ENCODE measurements at regions not wholly inside any gene's neighbourhood (a gene's known extent, or its start where the extent isn't known, plus 50 kb on each side); places are given as distances from the start of the nearest gene placed in this dataset.

DNA sequence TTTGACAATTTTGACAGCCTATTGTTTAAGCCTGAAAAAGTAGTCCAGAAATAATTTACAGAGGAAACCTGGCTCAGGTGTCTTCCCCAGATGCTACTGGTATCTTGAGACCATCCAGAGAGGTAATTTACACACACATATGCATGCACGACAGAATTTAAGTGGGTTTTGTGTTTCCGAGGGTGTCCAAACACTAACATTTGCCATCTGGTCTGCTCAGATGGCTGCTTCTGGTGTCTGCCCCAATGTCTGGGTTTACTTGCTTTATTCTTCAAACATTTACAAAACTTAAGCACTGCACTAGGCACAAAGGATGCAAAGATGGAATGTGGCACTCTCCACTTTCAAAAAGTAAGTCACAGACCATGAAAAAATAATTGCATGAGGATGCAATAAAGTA, 226.6 kb upstream of the EGLN3 start:
- Histone ChIP-seq H3K9ac (ENCODE audit: low read depth in 1 of 3, low read length in 3 of 3) (no peak overlapping the region), H3K27ac (ENCODE audit: low read depth, low read length) (no peak overlapping the region), H3K4me1 (ENCODE audit: control insufficient read depth in 3 of 3, insufficient read depth in 3 of 3, low read length in 3 of 3) (peaks cover 20 to 28% (median 25%) of the 10 kb centered on the region in 3 donors), H3K4me3 (ENCODE audit: low read length in 3 of 3) (no peak overlapping the region), H3K36me3 (ENCODE audit: control insufficient read depth in 3 of 3, insufficient read depth in 3 of 3, low read length in 3 of 3) (no peaks in the 10 kb centered on the region), H3K27me3 (ENCODE audit: control insufficient read depth in 3 of 3, insufficient read depth in 3 of 3, low read length in 3 of 3) (no peaks in the 10 kb centered on the region), H3K9me3 (ENCODE audit: control insufficient read depth in 3 of 3, low read length in 3 of 3) (no peaks in the 10 kb centered on the region)

DNA sequence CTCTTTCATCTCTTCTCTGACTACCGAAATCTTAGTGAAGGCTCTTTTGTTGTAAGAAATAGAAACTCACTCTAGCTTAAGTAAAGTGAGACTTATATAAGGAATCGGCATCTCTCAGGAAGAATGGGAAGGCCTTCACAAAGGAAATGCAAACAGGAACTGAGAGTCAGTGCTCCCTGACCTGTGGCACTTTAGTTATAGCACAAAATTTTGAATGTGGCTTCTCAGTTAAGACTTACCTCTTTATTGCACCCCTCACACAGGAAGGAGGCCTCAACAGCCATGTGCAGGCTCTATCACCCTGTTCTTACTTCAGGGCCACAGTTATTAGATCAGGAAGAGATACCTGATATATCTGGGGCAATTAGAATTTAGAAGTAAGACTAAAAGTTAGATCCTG, 224.7 kb upstream of the EGLN3 start:
- H3K9ac ChIP-seq (ENCODE audit: low read depth in 1 of 3, low read length in 3 of 3): no peak overlapping the region
- H3K27me3 ChIP-seq (ENCODE audit: control insufficient read depth in 3 of 3, insufficient read depth in 3 of 3, low read length in 3 of 3): no peaks in the 10 kb centered on the region

DNA sequence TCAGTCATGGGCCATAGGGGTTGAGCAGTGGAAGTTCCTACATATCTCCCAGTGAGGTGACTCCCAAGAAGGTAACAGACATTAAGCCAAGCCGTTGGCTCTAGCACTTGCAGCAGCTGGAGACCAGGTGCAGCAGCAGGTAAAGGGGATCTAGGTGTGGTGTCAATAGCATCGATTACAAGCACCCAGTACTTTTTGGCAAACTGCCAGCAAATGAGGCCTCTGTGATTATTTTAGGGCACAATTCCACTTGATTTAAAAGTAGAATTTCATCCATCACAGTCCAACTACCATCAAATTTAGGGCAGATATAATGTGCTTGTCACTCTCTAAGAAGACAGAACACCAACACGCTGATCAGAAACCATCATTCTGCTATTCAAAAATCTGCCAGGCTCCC, 224.1 kb upstream of the EGLN3 start:
- Histone ChIP-seq H3K4me1 (ENCODE audit: control insufficient read depth in 3 of 3, insufficient read depth in 3 of 3, low read length in 3 of 3) (peaks cover 15 to 32% (median 19%) of the 10 kb centered on the region in 3 donors), H3K9me3 (ENCODE audit: control insufficient read depth in 3 of 3, low read length in 3 of 3) (no peaks in the 10 kb centered on the region), H3K27me3 (ENCODE audit: control insufficient read depth in 3 of 3, insufficient read depth in 3 of 3, low read length in 3 of 3) (no peaks in the 10 kb centered on the region), H3K4me3 (ENCODE audit: low read length in 3 of 3) (no peak overlapping the region), H3K27ac (ENCODE audit: low read depth, low read length) (no peak overlapping the region), H3K9ac (ENCODE audit: low read depth in 1 of 3, low read length in 3 of 3) (no peak overlapping the region), H3K36me3 (ENCODE audit: control insufficient read depth in 3 of 3, insufficient read depth in 3 of 3, low read length in 3 of 3) (no peaks in the 10 kb centered on the region)

More for the DNA sequence above, 224.7 kb upstream of the EGLN3 start:
- no peak overlapping the region for H3K27ac ChIP-seq (ENCODE audit: low read depth, low read length)
- H3K9me3 ChIP-seq (ENCODE audit: control insufficient read depth in 3 of 3, low read length in 3 of 3): no peaks in the 10 kb centered on the region
- H3K36me3 ChIP-seq (ENCODE audit: control insufficient read depth in 3 of 3, insufficient read depth in 3 of 3, low read length in 3 of 3): no peaks in the 10 kb centered on the region
- H3K4me3 ChIP-seq (ENCODE audit: low read length in 3 of 3): no peak overlapping the region
- H3K4me1 ChIP-seq (ENCODE audit: control insufficient read depth in 3 of 3, insufficient read depth in 3 of 3, low read length in 3 of 3): peaks cover 15 to 32% (median 19%) of the 10 kb centered on the region in 3 donors

DNA sequence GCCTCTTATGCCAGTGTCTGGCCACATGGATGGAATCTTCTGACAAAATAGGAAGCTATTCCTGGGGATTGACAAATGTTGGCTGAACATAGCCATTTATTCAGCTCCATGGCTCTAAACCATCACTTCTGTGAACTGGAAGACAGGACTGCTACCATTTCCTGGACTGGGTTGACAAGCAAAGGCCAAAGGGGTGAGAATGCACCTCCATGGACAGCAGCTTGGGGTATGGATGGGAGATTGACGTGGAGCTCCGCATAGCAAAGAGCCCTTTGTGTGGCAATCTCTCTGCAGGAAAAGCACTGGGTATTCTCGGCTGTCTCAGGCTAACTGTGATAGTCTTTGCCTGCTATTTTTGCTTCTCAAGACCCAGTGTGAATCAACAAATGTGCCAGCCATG, 223.0 kb upstream of the EGLN3 start:
- Histone ChIP-seq H3K27me3 (ENCODE audit: control insufficient read depth in 3 of 3, insufficient read depth in 3 of 3, low read length in 3 of 3) (no peaks in the 10 kb centered on the region), H3K27ac (ENCODE audit: low read depth, low read length) (peak overlapping the region; percentile 61), H3K36me3 (ENCODE audit: control insufficient read depth in 3 of 3, insufficient read depth in 3 of 3, low read length in 3 of 3) (no peaks in the 10 kb centered on the region), H3K9ac (ENCODE audit: low read depth in 1 of 3, low read length in 3 of 3) (no peak overlapping the region), H3K4me3 (ENCODE audit: low read length in 3 of 3) (no peak overlapping the region), H3K4me1 (ENCODE audit: control insufficient read depth in 3 of 3, insufficient read depth in 3 of 3, low read length in 3 of 3) (peaks cover 15 to 32% (median 19%) of the 10 kb centered on the region in 3 donors), H3K9me3 (ENCODE audit: control insufficient read depth in 3 of 3, low read length in 3 of 3) (no peaks in the 10 kb centered on the region)

DNA sequence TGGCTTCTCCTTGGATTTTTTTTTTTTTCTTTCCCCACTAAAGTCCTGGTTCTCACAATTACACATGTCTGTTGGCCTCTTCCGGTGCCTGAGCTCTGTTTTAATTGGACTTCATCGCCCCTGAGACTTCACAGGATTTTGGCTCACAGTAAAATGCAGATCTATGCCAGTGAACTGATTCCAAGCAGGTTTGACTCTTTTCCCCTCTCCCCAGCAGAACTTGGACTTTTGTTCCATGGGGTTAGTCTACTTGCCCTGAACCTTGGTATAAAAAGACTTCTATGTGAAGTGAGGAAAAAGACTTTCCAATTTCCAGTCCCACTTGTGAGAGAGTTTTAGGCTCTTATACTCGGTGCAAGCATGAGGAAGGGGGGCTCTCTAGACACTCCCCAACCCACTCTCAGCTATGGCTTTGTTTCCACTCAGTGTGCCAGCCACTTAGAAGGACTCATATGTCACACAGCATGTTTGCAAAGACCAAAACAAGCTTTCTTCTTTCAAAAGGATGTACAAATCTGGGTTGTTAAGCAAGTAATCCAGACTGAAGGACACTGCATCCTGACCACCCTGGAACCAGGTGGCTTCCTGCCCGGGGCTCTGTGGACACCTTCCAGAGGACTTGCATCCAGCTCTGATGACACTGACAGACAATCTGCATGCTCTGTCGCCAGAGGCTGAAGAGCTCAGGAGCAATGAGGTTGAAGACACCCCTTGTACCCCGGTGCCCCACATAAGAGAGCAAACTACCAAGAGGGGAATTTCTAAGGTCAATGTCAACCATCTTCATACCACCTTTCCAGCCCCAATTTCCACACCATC, 221.9 kb upstream of the EGLN3 start:
- no peaks in the 10 kb centered on the region for H3K36me3 ChIP-seq (ENCODE audit: control insufficient read depth in 3 of 3, insufficient read depth in 3 of 3, low read length in 3 of 3)
- peak overlapping the region; percentile 61 for H3K27ac ChIP-seq (ENCODE audit: low read depth, low read length)
- H3K9ac ChIP-seq (ENCODE audit: low read depth in 1 of 3, low read length in 3 of 3): no peak overlapping the region
- no peaks in the 10 kb centered on the region for H3K27me3 ChIP-seq (ENCODE audit: control insufficient read depth in 3 of 3, insufficient read depth in 3 of 3, low read length in 3 of 3)
- peak overlapping the region in 1 of 3 donors; percentile 23 for H3K4me3 ChIP-seq (ENCODE audit: low read length in 3 of 3)
- H3K4me1 ChIP-seq (ENCODE audit: control insufficient read depth in 3 of 3, insufficient read depth in 3 of 3, low read length in 3 of 3): peaks cover 15 to 32% (median 19%) of the 10 kb centered on the region in 3 donors
- H3K9me3 ChIP-seq (ENCODE audit: control insufficient read depth in 3 of 3, low read length in 3 of 3): no peaks in the 10 kb centered on the region

DNA sequence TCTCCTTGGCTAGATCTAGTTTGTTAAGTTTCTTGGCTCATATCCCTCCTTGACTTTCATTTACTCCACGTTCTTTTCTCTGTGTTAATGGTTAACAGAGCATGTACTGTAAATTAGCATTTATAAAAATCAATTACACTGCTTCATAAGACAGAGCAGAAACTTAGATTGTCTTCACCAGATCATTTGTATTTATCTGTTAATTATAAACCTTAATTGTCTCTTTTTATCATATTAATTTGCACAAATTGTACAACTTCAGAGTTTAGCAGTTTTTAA, 221.2 kb upstream of the EGLN3 start:
- no peak overlapping the region for H3K27ac ChIP-seq (ENCODE audit: low read depth, low read length)
- no peak overlapping the region for H3K9ac ChIP-seq (ENCODE audit: low read depth in 1 of 3, low read length in 3 of 3)
- H3K36me3 ChIP-seq (ENCODE audit: control insufficient read depth in 3 of 3, insufficient read depth in 3 of 3, low read length in 3 of 3): no peaks in the 10 kb centered on the region
- H3K9me3 ChIP-seq (ENCODE audit: control insufficient read depth in 3 of 3, low read length in 3 of 3): no peaks in the 10 kb centered on the region
- no peaks in the 10 kb centered on the region for H3K27me3 ChIP-seq (ENCODE audit: control insufficient read depth in 3 of 3, insufficient read depth in 3 of 3, low read length in 3 of 3)
- H3K4me1 ChIP-seq (ENCODE audit: control insufficient read depth in 3 of 3, insufficient read depth in 3 of 3, low read length in 3 of 3): peaks cover 15 to 32% (median 19%) of the 10 kb centered on the region in 3 donors
- H3K4me3 ChIP-seq (ENCODE audit: low read length in 3 of 3): no peak overlapping the region

DNA sequence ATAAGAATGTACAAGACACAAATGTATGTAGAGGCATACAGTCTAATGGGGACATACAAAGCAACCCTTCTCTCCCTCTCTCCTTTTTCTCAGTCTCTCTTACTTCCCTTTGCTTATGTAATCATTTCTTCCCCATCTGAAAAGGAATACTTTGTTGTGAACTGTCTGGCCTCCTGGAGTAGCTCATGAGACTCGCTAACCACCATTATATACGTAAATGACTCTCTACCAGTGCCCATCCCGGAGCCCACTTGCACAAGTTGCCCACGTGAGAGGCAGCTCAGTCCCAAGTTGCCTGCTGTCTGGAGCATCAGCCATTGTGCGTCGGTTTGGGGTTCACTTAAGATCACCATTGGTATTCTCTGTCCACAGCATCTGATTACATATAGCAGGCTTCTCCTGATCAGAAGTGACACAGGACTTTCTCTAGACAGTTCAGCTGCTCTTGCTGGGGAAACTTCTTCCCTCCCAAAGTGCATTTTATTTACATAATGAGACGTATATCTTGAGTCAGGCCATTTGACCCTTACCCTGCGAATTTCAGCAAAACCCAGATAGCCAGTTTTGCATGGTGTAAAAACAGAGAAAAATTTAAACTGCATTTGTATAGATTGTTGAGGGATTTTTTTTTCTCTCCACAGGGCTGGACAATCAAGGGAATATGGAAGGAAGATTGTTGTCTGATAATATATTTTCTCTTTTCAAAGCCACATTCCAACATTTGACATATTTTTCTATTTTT, 220.7 kb upstream of the EGLN3 start:
- no peaks in the 10 kb centered on the region for H3K9me3 ChIP-seq (ENCODE audit: control insufficient read depth in 3 of 3, low read length in 3 of 3)
- H3K4me1 ChIP-seq (ENCODE audit: control insufficient read depth in 3 of 3, insufficient read depth in 3 of 3, low read length in 3 of 3): peaks cover 15 to 32% (median 19%) of the 10 kb centered on the region in 3 donors
- H3K27ac ChIP-seq (ENCODE audit: low read depth, low read length): no peak overlapping the region
- H3K27me3 ChIP-seq (ENCODE audit: control insufficient read depth in 3 of 3, insufficient read depth in 3 of 3, low read length in 3 of 3): no peaks in the 10 kb centered on the region
- H3K4me3 ChIP-seq (ENCODE audit: low read length in 3 of 3): no peak overlapping the region
- H3K9ac ChIP-seq (ENCODE audit: low read depth in 1 of 3, low read length in 3 of 3): no peak overlapping the region
- H3K36me3 ChIP-seq (ENCODE audit: control insufficient read depth in 3 of 3, insufficient read depth in 3 of 3, low read length in 3 of 3): no peaks in the 10 kb centered on the region

DNA sequence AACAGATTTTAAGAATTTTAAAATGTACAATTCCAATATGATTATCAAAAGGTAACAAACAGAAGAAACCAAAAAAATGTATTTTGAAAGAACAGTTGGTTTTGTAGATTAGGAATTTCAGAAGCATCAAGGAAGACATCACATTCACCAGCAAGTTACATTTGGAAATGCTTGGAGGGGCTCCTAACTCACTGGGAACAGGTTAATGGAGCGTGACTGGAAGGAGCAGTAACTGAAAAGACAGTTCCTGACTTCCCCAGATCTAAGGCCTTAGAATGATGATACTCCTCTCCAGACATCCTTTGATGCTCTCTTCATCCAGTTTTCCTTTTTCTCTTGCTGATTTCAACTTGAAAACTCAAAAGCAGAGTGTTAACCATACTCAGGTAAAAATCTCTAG, 220.0 kb upstream of the EGLN3 start:
- Histone ChIP-seq H3K9ac (ENCODE audit: low read depth in 1 of 3, low read length in 3 of 3) (no peak overlapping the region), H3K4me3 (ENCODE audit: low read length in 3 of 3) (no peak overlapping the region), H3K4me1 (ENCODE audit: control insufficient read depth in 3 of 3, insufficient read depth in 3 of 3, low read length in 3 of 3) (peaks cover 15 to 32% (median 19%) of the 10 kb centered on the region in 3 donors), H3K36me3 (ENCODE audit: control insufficient read depth in 3 of 3, insufficient read depth in 3 of 3, low read length in 3 of 3) (no peaks in the 10 kb centered on the region), H3K27ac (ENCODE audit: low read depth, low read length) (no peak overlapping the region), H3K9me3 (ENCODE audit: control insufficient read depth in 3 of 3, low read length in 3 of 3) (no peaks in the 10 kb centered on the region), H3K27me3 (ENCODE audit: control insufficient read depth in 3 of 3, insufficient read depth in 3 of 3, low read length in 3 of 3) (no peaks in the 10 kb centered on the region)

DNA sequence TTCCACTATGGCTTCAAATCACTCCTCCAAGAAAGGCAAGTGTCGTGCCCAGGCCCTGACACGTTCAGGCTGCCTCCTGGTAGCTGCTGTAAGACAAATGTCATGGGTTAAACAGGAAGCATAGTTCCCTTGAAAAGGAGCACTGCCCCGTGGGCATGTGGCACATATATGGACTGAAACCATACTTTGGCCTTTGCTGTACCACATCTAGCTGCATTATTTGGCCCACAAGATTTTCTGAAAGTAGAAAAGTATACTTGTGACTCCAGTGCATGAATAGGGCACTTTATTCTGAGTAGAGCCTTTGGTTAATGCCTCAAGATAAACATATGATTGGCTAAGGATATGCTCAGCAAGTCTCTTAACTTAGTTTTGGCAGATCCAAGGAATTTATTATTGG, 218.7 kb upstream of the EGLN3 start:
- H3K27me3 ChIP-seq (ENCODE audit: control insufficient read depth in 3 of 3, insufficient read depth in 3 of 3, low read length in 3 of 3): no peaks in the 10 kb centered on the region
- no peak overlapping the region for H3K9ac ChIP-seq (ENCODE audit: low read depth in 1 of 3, low read length in 3 of 3)
- no peaks in the 10 kb centered on the region for H3K36me3 ChIP-seq (ENCODE audit: control insufficient read depth in 3 of 3, insufficient read depth in 3 of 3, low read length in 3 of 3)
- H3K4me3 ChIP-seq (ENCODE audit: low read length in 3 of 3): no peak overlapping the region
- H3K27ac ChIP-seq (ENCODE audit: low read depth, low read length): no peak overlapping the region
- H3K4me1 ChIP-seq (ENCODE audit: control insufficient read depth in 3 of 3, insufficient read depth in 3 of 3, low read length in 3 of 3): peaks cover 15 to 24% (median 19%) of the 10 kb centered on the region in 3 donors
- H3K9me3 ChIP-seq (ENCODE audit: control insufficient read depth in 3 of 3, low read length in 3 of 3): no peaks in the 10 kb centered on the region

DNA sequence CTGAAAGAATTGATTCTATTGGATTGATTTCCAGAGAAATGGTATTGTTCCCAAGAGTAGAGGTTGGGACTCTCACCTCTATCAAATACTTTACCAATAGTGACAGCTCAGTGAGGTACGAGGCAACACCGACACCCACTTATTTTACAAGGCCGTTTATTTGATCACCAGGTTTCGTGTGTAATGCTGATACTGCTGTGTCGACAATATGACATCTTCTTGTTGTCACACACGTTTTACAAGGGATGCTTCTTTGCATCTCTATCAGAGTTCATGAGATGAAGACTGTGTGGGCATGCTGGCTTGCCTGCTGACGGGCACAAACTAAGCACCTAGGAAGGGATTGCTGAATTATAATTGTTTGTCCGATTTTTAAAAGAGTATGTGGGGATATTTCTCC, 217.8 kb upstream of the EGLN3 start:
- Histone ChIP-seq H3K9me3 (ENCODE audit: control insufficient read depth in 3 of 3, low read length in 3 of 3) (no peaks in the 10 kb centered on the region), H3K9ac (ENCODE audit: low read depth in 1 of 3, low read length in 3 of 3) (no peak overlapping the region), H3K27ac (ENCODE audit: low read depth, low read length) (no peak overlapping the region), H3K4me3 (ENCODE audit: low read length in 3 of 3) (no peak overlapping the region), H3K4me1 (ENCODE audit: control insufficient read depth in 3 of 3, insufficient read depth in 3 of 3, low read length in 3 of 3) (peaks cover 11 to 15% (median 13%) of the 10 kb centered on the region in 3 donors), H3K27me3 (ENCODE audit: control insufficient read depth in 3 of 3, insufficient read depth in 3 of 3, low read length in 3 of 3) (no peaks in the 10 kb centered on the region), H3K36me3 (ENCODE audit: control insufficient read depth in 3 of 3, insufficient read depth in 3 of 3, low read length in 3 of 3) (no peaks in the 10 kb centered on the region)
